ENCODE measurements at regions not wholly inside any gene's neighbourhood (a gene's known extent, or its start where the extent isn't known, plus 50 kb on each side); places are given as distances from the start of the nearest gene placed in this dataset.

GRCh38 chr18:40018266-40018665 is 1936.8 kb upstream of the PIK3C3 start:
- TF ChIP-seq CTCF (IDR thresholded peaks at IDR 0.05): no peak
- TF ChIP-seq POLR2A (IDR thresholded peaks at IDR 0.05): no peak

Data from Peyer's patch (tissue), 4 donors.